GM12891 (cell line): ENCODE measurements at regions not wholly inside any gene's neighbourhood (a gene's known extent, or its start where the extent isn't known, plus 50 kb on each side); places are given as distances from the start of the nearest gene placed in this dataset.

Source experiments
- PAX5 ChIP-seq: IDR thresholded peaks from 2 replicates; pipeline ENCODE4 v1.6.1; 2011; ENCODE audit warnings: low read length, moderate library complexity, mild to moderate bottlenecking; ENCODE audit not compliant: insufficient read depth, severe bottlenecking
- POLR2A ChIP-seq: IDR thresholded peaks from 2 replicates; pipeline ENCODE4 v1.6.1; 2011; ENCODE audit warnings: low read depth, low read length, control low read depth
- POLR2AphosphoS5 ChIP-seq: IDR thresholded peaks from 2 replicates; pipeline ENCODE4 v1.6.1; 2011; ENCODE audit warnings: low read depth, low read length, control low read depth
- SPI1 ChIP-seq: IDR thresholded peaks from 2 replicates; pipeline ENCODE4 v1.6.1; 2011; ENCODE audit warnings: low read depth, low read length, control low read depth

DNA sequence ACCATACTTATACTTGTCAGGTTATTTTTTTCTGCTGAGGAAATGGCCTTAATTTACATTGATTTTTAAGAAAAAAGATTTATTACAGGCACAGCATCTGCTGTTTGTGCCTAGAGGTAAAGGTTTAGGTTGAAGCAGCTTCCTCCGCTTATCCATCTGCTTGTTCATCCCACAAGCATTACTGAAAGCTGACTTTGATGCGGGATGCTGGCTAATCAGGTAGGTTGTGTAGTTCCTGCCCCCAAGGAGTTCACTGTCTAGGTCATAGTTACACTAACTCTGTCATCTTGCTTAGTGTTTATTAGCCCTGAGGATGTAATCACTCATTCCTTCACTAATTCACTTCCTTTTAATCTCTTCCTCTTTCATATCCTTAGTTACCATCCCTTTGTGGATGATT is 377.7 kb upstream of the KAZN start:
- no peak for TF ChIP-seq POLR2AphosphoS5
- TF ChIP-seq SPI1, result no peak
- TF ChIP-seq PAX5, result no peak
- TF ChIP-seq POLR2A, result no peak
